RWPE1 (cell line): ENCODE measurements at regions not wholly inside any gene's neighbourhood (a gene's known extent, or its start where the extent isn't known, plus 50 kb on each side); places are given as distances from the start of the nearest gene placed in this dataset.
"Not testable (repeated sequence)": the region's sequence is repeated elsewhere in the genome, so short reads cannot be mapped to it uniquely, and the experiment has no call there.

Source experiments
- CTCF ChIA-PET: fragments of 350-600 bp; sonication (Branson Sonifier 250); formaldehyde crosslinking; extraction: SDS; loops from one replicate; lab custom pipeline; 2021; lab: Yijun Ruan, JAX
- POLR2A ChIA-PET: fragments of 400-600 bp; formaldehyde crosslinking; extraction: SDS; loops from one replicate; lab custom pipeline; 2020; ENCODE audit warnings: antibody characterized with exemption; ENCODE audit not compliant: low non-redundant PET; lab: Yijun Ruan, JAX
- DNase-seq: peaks from one replicate; pipeline ENCODE4 v3.0.0; 2012; ENCODE audit warnings: low spot score
- H3K27ac ChIP-seq: fragments of 450-650 bp; 2 replicates; pipeline ENCODE4 v1.5.1; 2017
- CTCF ChIP-seq: fragments of 450-650 bp; conservative IDR thresholded peaks from 2 replicates; pipeline ENCODE4 v1.5.1; 2017; ENCODE audit warnings: low read depth, mild to moderate bottlenecking

- ChIA-PET POLR2A (no interaction called here), CTCF (no interaction called here)
- H3K27ac ChIP-seq = no peak overlapping the region
- no peak for TF ChIP-seq CTCF
- DNase-seq = no peak
These were observed 1159.4 kb upstream of the SEMA6A start for GRCh38 chr5:117734056-117734455.

GRCh38 chr5:117733051-117733450 is 1158.4 kb upstream of the SEMA6A start:
- POLR2A ChIA-PET = no interaction called here
- CTCF ChIA-PET = interaction anchor here (0.7 kb wide), 1 partner anchor 1193 kb away, joined by 3 read pairs; no protein-coding TSS in a partner anchor

DNA sequence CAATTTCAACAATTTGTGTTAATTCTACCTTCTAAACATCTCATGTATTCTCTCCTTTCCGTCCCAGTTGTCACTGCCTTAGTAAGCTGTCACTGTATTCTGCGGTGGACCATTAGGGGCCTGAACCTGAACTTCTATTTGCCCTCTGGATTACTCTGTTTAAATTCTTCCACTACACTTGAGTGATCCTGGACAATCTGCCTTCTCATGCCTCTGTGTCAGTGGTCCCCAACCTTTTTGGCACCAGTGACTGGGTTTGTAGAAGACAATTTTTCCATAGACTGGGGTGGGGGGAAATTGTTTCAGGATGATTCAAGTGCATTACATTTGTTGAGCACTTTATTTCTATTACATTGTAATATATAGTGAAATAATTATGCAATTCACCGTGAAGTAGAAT is 1157.6 kb upstream of the SEMA6A start:
- no peak overlapping the region for H3K27ac ChIP-seq
- DNase-seq = no peak
- TF ChIP-seq CTCF = no peak
- CTCF ChIA-PET = interaction anchor here (0.5 kb wide), 1 partner anchor 233 kb away, joined by 4 read pairs; no protein-coding TSS in a partner anchor
- POLR2A ChIA-PET = no interaction called here

More at GRCh38 chr5:117733051-117733450, 1158.4 kb upstream of the SEMA6A start:
- no peak overlapping the region for H3K27ac ChIP-seq
- no peak for TF ChIP-seq CTCF
- no peak for DNase-seq

- TF ChIP-seq CTCF = no peak
- POLR2A ChIA-PET = no interaction called here
- CTCF ChIA-PET = interaction anchor here (0.5 kb wide), 1 partner anchor 232 kb away, joined by 4 read pairs; no protein-coding TSS in a partner anchor
- H3K27ac ChIP-seq = no peak overlapping the region
- DNase-seq = no peak
These were observed 1156.8 kb upstream of the SEMA6A start for GRCh38 chr5:117731446-117731845.

GRCh38 chr5:117720784-117721183 is 1146.2 kb upstream of the SEMA6A start:
- CTCF ChIA-PET, H3K27ac ChIP-seq, POLR2A ChIA-PET, DNase-seq: not testable (repeated sequence)

GRCh38 chr5:117719413-117719812 is 1144.8 kb upstream of the SEMA6A start:
- ChIA-PET CTCF (interaction anchor here (0.7 kb wide), 1 partner anchor 898 kb away, joined by 4 read pairs; no protein-coding TSS in a partner anchor), POLR2A (no interaction called here)
- no peak for DNase-seq
- no peak overlapping the region for H3K27ac ChIP-seq
- no peak for TF ChIP-seq CTCF

GRCh38 chr5:117713585-117714198 is 1139.1 kb upstream of the SEMA6A start:
- no peak overlapping the region for H3K27ac ChIP-seq
- DNase-seq = no peak
- CTCF ChIA-PET = no interaction called here
- no peak for TF ChIP-seq CTCF
- POLR2A ChIA-PET = no interaction called here
